ENCODE measurements at regions not wholly inside any gene's neighbourhood (a gene's known extent, or its start where the extent isn't known, plus 50 kb on each side); places are given as distances from the start of the nearest gene placed in this dataset.
"Not testable (repeated sequence)": the region's sequence is repeated elsewhere in the genome, so short reads cannot be mapped to it uniquely, and the experiment has no call there.

DNA sequence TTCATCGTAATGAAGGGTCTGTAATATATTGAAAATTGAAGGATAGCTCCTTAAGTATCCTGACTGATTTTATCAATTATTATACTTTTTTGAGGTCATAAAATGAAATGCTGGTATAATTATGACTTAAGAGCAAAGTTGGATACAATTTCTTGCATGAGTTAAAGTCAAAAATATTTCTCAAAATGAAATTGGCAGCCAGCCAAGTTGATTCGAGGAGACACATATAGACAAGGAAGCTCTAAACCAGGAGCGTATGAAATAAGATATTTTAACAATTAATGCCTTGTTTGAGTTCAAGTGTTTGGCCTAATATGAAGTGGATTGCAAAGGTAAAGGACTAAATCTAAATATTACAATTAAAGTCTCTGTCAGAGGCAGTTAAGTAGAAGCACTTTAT is 260.4 kb upstream of the DSEL start:
- TF ChIP-seq, protein P1, sequence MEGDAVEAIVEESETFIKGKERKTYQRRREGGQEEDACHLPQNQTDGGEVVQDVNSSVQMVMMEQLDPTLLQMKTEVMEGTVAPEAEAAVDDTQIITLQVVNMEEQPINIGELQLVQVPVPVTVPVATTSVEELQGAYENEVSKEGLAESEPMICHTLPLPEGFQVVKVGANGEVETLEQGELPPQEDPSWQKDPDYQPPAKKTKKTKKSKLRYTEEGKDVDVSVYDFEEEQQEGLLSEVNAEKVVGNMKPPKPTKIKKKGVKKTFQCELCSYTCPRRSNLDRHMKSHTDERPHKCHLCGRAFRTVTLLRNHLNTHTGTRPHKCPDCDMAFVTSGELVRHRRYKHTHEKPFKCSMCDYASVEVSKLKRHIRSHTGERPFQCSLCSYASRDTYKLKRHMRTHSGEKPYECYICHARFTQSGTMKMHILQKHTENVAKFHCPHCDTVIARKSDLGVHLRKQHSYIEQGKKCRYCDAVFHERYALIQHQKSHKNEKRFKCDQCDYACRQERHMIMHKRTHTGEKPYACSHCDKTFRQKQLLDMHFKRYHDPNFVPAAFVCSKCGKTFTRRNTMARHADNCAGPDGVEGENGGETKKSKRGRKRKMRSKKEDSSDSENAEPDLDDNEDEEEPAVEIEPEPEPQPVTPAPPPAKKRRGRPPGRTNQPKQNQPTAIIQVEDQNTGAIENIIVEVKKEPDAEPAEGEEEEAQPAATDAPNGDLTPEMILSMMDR (IDR thresholded peaks at IDR 0.05; ENCODE audit: control extremely low read depth, extremely low read depth, low read depth, missing control alignments), result no peak
- ChIA-PET CTCF (no interaction called here), POLR2A (no interaction called here)
- no peak for DNase-seq (ENCODE audit: extremely low spot score)

DNA sequence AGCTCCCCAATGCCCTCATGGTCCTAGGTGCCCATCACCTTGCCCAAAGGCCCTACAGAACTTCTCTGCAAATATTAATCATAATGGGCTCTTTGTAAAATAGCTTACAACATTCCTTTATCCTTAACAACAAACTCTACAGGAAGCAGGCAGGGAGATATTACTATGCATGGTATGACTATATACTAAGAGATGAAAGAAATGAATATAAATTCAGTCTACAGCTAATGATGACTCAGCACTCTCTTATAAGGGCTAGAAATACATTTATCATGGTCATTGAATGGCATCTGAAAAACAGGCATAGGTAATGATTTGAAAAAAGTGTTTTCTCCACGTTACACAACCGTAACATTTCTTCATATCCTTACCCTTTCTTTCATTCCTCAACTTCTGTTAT is 254.8 kb upstream of the DSEL start:
- TF ChIP-seq, protein P1 (IDR thresholded peaks at IDR 0.05; ENCODE audit: control extremely low read depth, extremely low read depth, low read depth, missing control alignments), result no peak
- ChIA-PET POLR2A (no interaction called here), CTCF (interaction anchor here (1.0 to 1.4 kb wide), 2 partner anchors 8 to 9 kb away, joined by 3 to 4 read pairs; no protein-coding TSS in a partner anchor)
- no peak for DNase-seq (ENCODE audit: extremely low spot score)

DNA sequence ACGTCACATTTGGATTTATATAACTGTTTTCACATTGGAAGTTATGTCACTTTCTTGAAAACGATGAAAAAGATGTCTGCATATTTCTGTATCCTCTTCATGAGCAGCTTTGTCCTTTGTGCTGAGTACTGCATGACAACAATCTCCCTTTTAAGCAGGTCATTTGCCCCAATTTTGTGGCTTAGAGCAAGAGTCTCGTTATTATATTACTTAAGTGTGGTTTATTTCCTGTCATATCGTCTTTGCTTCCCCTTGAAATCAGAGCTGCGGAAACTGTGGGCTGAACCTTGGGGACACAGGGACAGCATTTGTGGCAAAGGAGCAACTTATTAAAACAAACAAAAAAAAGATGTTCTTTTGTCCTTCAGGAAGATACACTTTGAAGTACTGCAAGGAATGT is 254.0 kb upstream of the DSEL start:
- TF ChIP-seq, protein P1 (IDR thresholded peaks at IDR 0.05; ENCODE audit: control extremely low read depth, extremely low read depth, low read depth, missing control alignments), result no peak
- ChIA-PET CTCF (interaction anchor here (1.0 to 1.4 kb wide), 2 partner anchors 9 kb away, joined by 3 to 4 read pairs; no protein-coding TSS in a partner anchor), POLR2A (no interaction called here)
- DNase-seq (ENCODE audit: extremely low spot score), result no peak

DNA sequence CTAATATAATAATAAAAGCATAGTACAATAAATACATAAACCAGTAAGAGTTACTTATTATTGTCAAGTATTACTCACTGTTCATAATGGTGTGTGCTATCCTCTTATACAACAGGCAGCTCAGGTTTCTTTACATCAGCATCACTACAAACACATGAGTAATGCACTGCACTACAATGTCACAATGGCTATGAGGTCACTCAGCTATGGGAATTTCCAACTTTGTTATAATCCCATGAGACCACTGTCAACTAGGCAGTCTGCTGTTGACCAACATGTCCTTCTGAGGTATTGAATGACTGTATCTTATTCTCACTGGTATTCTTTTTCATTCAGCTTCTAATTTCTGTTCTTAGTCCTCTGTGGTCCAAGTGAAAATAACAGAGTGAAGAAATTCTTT is 250.4 kb upstream of the DSEL start:
- TF ChIP-seq, protein P1 (IDR thresholded peaks at IDR 0.05; ENCODE audit: control extremely low read depth, extremely low read depth, low read depth, missing control alignments), result no peak
- DNase-seq (ENCODE audit: extremely low spot score), result no peak
- POLR2A ChIA-PET, result no interaction called here
- CTCF ChIA-PET, result no interaction called here

DNA sequence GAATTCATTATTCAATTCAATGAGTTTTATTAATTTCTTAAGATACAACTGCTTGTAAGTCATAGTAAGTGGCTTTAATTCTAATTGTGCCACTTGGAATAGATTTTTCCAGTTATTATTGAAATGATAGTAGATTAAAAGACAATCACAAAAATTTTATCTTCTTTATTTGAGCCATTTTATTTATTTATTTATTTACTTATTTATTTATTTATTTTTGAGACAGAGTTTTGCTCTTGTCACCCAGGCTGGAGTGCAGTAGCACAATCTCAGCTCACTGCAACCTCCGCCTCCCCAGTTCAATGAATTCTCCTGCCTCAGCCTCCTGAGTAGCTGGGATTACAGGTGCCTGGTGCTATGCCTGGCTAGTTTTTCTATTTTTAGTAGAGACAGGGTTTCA is 235.7 kb upstream of the DSEL start:
- POLR2A ChIA-PET; CTCF ChIA-PET; DNase-seq (ENCODE audit: extremely low spot score): not testable (repeated sequence)

DNA sequence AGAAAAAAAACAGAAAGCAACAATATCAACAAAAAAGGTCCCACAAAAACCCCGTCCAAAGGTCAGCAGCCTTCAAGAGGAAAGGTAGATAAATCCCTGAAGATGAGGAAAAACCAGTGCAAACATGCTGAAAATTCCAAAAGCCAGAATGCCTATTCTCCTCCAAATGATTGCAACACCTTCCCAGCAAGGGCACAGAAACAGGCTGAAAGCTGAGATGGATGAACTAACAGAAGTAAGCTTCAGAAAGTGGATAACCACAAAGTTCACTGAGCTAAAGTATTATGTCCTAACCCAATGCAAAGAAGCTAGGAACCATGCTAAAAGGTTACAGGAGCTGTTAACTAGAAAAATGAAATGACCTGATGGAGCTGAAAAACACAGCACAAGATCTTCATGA is 226.4 kb upstream of the DSEL start:
- DNase-seq (ENCODE audit: extremely low spot score), result no peak
- TF ChIP-seq, protein P1 (IDR thresholded peaks at IDR 0.05; ENCODE audit: control extremely low read depth, extremely low read depth, low read depth, missing control alignments), result no peak
- CTCF ChIA-PET, result interaction anchor here (0.9 kb wide), 1 partner anchor 14 kb away, joined by 3 read pairs; no protein-coding TSS in a partner anchor
- POLR2A ChIA-PET, result no interaction called here

DNA sequence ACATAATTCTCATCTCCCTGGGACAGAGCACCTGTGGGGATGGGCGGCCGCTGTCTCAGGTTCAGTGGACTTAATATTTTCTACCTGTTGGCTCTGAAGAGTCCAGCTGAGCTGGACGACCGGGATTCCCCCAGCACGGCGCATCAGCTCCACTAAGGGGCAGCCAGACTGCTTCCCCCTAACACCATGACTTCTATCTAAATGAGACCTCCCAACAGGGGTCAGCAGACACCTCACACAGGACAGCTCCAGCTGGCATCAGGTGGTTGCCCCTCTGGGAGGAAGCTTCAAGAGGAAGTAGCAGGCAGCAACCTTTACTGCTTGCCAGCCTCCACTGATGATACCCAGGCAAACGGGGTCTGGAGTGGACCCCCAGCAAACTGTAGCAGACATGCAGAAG is 226.0 kb upstream of the DSEL start:
- no peak for DNase-seq (ENCODE audit: extremely low spot score)
- POLR2A ChIA-PET, result no interaction called here
- TF ChIP-seq, protein P1 (IDR thresholded peaks at IDR 0.05; ENCODE audit: control extremely low read depth, extremely low read depth, low read depth, missing control alignments), result no peak
- CTCF ChIA-PET, result interaction anchor here (0.9 to 1.3 kb wide), 2 partner anchors 13 to 14 kb away, joined by 3 read pairs; no protein-coding TSS in a partner anchor
